ENCODE measurements at regions not wholly inside any gene's neighbourhood (a gene's known extent, or its start where the extent isn't known, plus 50 kb on each side); places are given as distances from the start of the nearest gene placed in this dataset.
A peak's percentile ranks its signal among the peaks of the same experiment; 100 is the strongest.

DNA sequence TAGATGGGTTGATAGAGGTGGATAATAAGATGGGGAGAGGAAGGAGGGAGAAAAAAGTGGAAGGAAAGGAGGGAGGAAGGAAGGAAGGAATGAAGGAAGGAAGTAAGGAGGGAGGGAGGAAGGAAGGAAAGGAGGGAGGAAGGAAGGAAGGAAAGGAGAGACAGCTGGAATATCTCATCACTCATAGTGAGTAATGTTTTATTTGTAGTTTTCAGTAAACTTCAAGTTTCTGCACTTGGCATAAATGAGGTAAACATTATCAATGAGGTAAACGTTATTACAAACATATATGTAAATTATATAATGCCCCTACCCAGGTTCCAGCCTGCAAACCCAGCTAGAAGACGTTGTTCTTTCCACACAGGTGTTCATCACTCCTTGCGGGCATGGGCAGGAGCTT lies 89.8 kb upstream of the XYLT1 start:
- DNase-seq (ENCODE audit: low read depth in 1 of 2, low spot score in 1 of 2), result no peak
- TF ChIP-seq, protein P1, sequence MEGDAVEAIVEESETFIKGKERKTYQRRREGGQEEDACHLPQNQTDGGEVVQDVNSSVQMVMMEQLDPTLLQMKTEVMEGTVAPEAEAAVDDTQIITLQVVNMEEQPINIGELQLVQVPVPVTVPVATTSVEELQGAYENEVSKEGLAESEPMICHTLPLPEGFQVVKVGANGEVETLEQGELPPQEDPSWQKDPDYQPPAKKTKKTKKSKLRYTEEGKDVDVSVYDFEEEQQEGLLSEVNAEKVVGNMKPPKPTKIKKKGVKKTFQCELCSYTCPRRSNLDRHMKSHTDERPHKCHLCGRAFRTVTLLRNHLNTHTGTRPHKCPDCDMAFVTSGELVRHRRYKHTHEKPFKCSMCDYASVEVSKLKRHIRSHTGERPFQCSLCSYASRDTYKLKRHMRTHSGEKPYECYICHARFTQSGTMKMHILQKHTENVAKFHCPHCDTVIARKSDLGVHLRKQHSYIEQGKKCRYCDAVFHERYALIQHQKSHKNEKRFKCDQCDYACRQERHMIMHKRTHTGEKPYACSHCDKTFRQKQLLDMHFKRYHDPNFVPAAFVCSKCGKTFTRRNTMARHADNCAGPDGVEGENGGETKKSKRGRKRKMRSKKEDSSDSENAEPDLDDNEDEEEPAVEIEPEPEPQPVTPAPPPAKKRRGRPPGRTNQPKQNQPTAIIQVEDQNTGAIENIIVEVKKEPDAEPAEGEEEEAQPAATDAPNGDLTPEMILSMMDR (IDR thresholded peaks at IDR 0.05; ENCODE audit: low read depth, low read length), result no peak
- H3K27me3 ChIP-seq, result no peaks in the 10 kb centered on the region
- no peaks in the 10 kb centered on the region for H3K36me3 ChIP-seq
- no peak overlapping the region for H3K27ac ChIP-seq
- H3K9me3 ChIP-seq (ENCODE audit: low read depth), result no peaks in the 10 kb centered on the region
- no peak overlapping the region for H3K4me3 ChIP-seq
- no peaks in the 10 kb centered on the region for H3K4me1 ChIP-seq (ENCODE audit: low read depth)

DNA sequence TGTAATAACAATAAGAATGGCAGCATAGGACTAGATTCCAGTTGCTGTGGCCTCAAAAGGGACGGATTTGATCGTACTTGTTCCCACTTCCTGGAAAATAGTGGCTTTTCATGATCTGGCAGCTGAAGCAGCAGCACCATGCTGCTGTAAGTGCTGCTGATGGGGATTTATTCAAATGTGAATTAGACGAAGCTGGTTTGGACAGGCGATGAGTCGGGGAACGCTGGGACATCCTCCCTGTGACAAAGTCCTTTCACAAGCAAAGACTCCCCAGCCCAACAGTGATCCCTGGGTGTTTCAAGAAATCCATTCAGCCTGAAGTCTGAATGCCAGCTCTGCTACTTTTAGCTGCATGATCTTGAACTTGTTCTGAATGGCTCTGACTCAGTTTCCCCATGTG lies 88.6 kb upstream of the XYLT1 start:
- Histone ChIP-seq H3K9me3 (ENCODE audit: low read depth) (no peaks in the 10 kb centered on the region), H3K4me1 (ENCODE audit: low read depth) (no peaks in the 10 kb centered on the region), H3K27me3 (no peaks in the 10 kb centered on the region), H3K27ac (no peak overlapping the region), H3K4me3 (no peak overlapping the region), H3K36me3 (no peaks in the 10 kb centered on the region)
- DNase-seq (ENCODE audit: low read depth in 1 of 2, low spot score in 1 of 2), result no peak
- TF ChIP-seq, protein P1 (IDR thresholded peaks at IDR 0.05; ENCODE audit: low read depth, low read length), result no peak

DNA sequence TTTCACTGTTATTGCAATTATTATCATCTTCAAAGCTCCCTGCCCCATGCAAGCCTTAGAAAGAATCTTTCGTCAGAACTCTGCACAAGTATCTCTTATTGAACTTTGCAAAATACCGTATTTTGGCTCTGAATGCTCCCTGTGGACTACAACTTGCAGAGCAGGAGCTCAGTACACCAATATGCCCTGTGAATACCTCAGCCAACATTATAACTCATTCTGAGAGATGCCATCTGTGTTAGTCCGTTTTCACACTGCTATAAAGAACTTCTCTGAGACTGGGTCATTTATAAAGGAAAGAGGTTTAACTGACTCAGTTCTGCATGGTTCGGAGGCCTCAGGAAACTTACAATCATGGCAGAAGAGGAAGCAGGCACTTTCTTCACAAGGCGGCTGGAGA lies 87.2 kb upstream of the XYLT1 start:
- TF ChIP-seq, protein P1 (IDR thresholded peaks at IDR 0.05; ENCODE audit: low read depth, low read length), result no peak
- H3K4me3 ChIP-seq, result no peak overlapping the region
- no peaks in the 10 kb centered on the region for H3K9me3 ChIP-seq (ENCODE audit: low read depth)
- H3K27me3 ChIP-seq, result no peaks in the 10 kb centered on the region
- no peak for DNase-seq (ENCODE audit: low read depth in 1 of 2, low spot score in 1 of 2)
- H3K27ac ChIP-seq, result no peak overlapping the region
- H3K36me3 ChIP-seq, result no peaks in the 10 kb centered on the region
- no peaks in the 10 kb centered on the region for H3K4me1 ChIP-seq (ENCODE audit: low read depth)

DNA sequence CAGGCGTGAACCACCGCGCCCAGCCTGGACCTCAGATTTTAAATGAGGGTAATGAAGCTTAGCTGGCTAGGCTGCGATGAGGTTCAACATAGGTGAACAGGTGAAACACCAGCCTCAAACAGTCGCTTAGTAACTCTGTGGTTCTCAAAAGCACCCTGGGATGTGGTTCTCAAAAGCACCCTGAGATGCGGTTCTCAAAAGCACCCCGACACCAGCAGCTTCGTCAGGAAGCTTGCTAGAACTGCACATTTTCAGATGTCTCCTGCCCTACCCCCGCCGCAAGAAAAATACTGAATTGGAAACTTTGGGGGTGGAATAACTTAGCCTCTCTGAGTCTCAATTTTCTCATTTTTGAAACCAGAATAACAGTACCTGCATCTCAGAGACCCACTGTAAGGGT lies 86.7 kb upstream of the XYLT1 start:
- Histone ChIP-seq H3K4me1 (ENCODE audit: low read depth) (no peaks in the 10 kb centered on the region), H3K27ac (no peak overlapping the region), H3K36me3 (no peaks in the 10 kb centered on the region), H3K4me3 (no peak overlapping the region), H3K9me3 (ENCODE audit: low read depth) (no peaks in the 10 kb centered on the region), H3K27me3 (no peaks in the 10 kb centered on the region)
- TF ChIP-seq, protein P1 (IDR thresholded peaks at IDR 0.05; ENCODE audit: low read depth, low read length), result no peak
- no peak for DNase-seq (ENCODE audit: low read depth in 1 of 2, low spot score in 1 of 2)

DNA sequence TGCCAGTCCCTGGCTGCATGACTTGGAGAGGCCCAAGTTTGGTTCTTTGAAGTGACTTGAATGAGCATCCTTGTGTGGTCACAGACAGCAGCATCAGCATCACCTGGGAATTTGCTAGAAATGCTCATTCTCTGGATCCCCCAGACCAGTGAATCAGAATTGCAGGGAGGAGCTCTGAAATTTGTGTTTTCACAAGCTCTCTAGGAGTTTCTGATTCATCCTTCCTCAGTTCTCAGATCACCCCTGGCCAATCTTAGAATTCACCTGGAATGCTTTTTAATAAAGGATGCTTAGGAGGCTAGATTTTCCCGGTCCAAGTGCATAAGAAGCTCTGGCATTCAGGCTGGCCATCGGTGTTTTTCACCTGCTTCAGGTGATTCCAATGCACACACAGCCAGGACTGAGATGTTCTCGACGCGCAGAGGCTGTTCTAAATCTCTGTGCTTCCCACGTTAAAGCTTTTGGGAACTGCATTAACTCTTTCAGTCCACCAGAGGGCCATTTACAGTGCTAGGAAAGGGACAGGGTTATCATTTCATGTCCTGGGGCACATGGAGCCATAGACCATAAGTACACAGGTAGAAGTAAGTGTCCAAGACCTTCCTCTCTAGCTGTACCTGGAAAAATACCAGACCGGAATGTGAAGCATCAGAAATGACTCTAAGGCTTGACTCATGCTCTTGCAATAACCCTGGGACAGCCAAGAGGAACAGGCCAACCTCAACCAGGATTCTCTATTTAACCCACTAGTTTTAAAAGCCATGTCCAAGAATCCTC lies 85.7 kb upstream of the XYLT1 start:
- H3K27me3 ChIP-seq, result no peaks in the 10 kb centered on the region
- DNase-seq (ENCODE audit: low read depth in 1 of 2, low spot score in 1 of 2), result peak; percentile 3 to 44
- H3K36me3 ChIP-seq, result no peaks in the 10 kb centered on the region
- no peak overlapping the region for H3K4me3 ChIP-seq
- no peaks in the 10 kb centered on the region for H3K9me3 ChIP-seq (ENCODE audit: low read depth)
- no peaks in the 10 kb centered on the region for H3K4me1 ChIP-seq (ENCODE audit: low read depth)
- no peak overlapping the region for H3K27ac ChIP-seq
- TF ChIP-seq, protein P1 (IDR thresholded peaks at IDR 0.05; ENCODE audit: low read depth, low read length), result peak; percentile 51
